Suppressor macrophage treated with lipopolysaccharide for 4 hours (primary cell): ENCODE measurements at regions not wholly inside any gene's neighbourhood (a gene's known extent, or its start where the extent isn't known, plus 50 kb on each side); places are given as distances from the start of the nearest gene placed in this dataset.
"Not testable (repeated sequence)": the region's sequence is repeated elsewhere in the genome, so short reads cannot be mapped to it uniquely, and the experiment has no call there.

Source experiments
- DNase-seq: peaks from one replicate; pipeline ENCODE4 v3.0.0-alpha.2; 2020

- no peak for DNase-seq
Observed at GRCh38 chr13:73310366-73310765, 251.6 kb downstream of the KLF5 start.

DNA sequence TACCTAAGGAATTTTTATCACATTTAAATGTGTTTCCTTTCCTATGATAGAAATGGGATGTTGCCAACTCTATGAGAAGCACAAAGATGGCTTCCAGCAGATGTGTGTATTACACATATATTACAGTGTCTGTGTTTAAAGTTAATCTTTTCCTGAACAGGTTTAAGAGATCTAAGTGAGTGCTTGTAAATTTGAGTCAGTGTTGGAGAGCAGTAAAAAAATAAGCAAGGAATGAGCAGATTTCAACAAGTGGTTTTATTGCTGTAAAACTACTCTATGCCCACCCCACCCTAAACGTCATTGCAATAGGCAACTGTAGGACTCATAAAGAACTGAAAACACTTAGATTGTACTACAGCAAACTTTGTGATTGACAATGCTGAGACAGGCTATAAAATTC, 248.7 kb downstream of the KLF5 start:
- no peak for DNase-seq

DNA sequence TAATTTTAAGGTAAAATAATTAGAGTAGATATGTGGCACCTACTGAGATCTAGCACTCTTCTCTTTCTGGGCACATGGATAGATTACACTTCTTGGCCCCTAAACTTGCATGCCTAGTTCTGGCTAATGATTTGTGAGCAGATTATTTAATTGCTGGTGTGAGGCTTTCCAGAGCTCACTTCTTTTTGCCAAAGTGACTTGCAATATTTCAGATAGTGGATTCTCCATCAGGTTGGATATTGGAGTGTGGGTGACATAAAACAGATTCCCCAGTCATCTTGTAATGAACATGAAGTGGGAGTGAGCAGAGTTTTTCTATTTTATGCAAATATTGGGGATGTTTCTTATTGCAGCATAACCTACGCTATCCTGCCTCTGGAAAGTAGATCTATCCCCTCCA, 247.9 kb downstream of the KLF5 start:
- no peak for DNase-seq

DNA sequence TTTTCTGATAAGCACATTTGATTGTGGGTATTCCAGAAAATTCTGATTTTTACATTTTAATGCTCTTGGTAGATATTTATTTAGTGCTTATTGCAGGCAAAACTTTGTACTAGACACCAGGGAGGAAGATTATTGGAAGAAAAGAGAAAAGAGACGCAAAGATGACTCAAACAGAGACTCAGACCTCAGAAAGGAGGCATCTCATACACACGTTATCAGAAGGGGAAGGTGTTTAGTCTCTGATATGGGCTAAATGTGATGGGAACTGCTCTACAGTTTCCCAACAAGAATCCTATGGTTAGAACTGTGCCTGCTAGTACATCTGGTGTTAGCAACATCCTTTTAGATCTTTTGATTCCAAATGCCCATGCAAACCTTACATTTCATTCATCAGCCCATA, 245.6 kb downstream of the KLF5 start:
- DNase-seq = no peak

DNA sequence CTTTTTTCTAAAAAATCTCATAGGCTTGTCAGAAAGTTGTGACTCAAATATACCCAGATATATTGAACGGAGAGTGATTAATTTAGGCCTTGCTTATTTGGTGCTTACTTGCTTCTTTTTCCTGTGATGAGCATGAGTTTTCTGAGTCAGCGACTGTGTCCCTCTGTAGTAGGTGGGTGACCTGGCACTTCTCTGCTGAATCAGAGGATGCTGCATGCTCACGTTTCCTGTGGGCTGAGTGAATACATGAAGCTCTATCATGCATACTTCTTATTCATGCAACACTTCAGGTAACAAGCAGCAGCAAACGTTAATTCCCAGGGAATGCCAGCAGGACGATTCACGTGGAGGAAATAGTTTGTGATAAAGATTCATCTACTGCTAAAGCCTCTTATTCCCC, 245.0 kb downstream of the KLF5 start:
- no peak for DNase-seq

DNA sequence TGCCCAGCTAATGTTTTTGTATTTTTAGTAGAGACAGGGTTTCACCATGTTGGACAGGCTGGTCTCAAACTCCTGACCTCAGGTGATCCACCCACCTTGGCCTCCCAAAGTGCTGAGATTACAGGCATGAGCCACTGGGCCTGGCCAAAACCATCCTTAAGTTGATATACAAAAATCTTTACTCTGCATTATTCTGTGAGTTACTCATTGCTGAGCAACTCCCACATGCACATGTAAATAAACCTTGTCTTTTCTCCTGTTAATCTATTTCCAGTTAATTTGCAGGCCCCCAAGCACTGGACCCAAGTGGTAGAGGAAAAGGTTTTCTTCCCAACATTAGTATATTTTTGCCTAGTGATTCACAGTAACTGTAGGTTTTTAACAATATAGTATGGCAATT, 242.8 kb downstream of the KLF5 start:
- not testable (repeated sequence) for DNase-seq

DNA sequence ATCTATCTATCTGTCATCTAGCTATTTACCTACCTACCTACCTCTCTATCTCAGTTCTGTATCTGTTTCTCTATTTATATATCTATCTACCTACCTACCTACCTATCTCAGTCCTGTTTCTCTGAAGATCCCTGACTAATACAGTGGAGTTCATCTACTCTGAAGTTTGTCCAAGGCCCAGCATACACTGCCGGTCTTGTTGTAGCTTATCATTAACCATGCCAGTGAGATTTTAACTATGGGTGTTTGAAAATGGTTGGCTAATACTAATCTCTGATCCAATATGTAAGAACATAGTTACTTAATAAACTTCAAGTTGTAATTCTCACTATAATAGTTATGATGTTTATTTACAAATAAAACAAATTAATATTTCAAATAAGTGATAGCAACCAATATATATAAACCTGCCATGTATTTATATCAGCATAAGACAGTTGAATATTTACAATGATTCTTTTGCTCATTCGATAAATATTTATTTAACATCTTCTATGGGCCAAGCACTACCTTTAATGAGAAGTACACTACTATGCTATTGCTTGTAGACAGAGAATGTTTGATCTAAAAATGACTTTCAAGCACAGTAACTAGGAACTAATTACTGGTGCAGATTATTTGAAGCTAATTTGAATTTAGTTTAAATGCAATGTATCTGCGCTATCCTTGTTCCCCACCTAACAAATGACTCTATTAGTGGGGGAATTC, 242.1 kb downstream of the KLF5 start:
- no peak for DNase-seq

DNA sequence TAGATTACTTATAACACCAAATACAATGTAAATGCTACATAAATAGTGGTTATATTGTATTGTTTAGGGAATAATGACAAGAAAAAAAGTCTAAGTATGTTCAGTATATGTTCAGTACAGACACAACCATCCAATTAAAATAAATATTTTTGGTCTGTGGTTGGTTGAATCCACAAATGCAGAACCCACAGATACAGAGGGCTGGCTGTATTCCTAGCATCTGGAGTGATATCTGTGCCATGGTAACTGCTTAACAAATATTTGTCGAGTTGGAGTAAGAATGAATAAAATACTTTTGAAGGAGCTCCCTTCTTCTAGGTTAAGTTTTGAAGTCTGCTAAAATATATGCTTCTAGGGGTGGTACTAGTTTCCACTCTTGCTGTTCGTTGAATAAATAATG, 241.0 kb downstream of the KLF5 start:
- no peak for DNase-seq

DNA sequence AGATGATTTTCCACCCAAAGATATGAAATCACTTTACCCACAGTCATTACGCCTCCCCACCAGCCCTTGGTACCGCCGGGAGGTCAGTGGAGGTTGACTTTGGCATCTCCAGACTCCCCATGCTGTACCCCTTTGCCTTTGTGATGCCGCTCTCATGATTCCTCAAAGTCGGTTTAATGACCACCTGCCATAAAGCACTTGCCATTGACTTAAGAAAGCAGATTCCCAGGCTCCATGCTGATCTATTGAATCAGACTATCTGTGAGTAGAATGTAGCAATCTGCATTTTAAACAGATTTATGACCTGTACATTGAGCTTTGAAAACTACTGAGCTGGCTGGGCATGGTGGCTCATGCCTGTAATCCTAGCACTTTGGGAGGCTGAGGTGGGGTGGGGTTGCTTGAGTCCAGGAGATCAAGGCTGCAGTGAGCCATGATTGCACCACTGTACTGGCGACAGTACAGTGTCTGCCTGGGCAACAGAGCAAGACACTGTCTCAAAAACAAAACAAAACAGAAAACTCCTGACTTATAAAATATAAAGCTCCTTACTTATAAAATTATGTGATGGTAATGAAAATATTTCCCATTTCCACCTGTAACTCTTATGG, 235.2 kb downstream of the KLF5 start:
- DNase-seq = no peak

GRCh38 chr13:73292127-73292526, 233.3 kb downstream of the KLF5 start:
- DNase-seq = no peak

GRCh38 chr13:73290844-73291243, 232.0 kb downstream of the KLF5 start:
- no peak for DNase-seq

- DNase-seq = no peak
Observed at GRCh38 chr13:73288596-73288995, 229.8 kb downstream of the KLF5 start.

GRCh38 chr13:73287831-73288230, 229.0 kb downstream of the KLF5 start:
- DNase-seq = no peak

DNA sequence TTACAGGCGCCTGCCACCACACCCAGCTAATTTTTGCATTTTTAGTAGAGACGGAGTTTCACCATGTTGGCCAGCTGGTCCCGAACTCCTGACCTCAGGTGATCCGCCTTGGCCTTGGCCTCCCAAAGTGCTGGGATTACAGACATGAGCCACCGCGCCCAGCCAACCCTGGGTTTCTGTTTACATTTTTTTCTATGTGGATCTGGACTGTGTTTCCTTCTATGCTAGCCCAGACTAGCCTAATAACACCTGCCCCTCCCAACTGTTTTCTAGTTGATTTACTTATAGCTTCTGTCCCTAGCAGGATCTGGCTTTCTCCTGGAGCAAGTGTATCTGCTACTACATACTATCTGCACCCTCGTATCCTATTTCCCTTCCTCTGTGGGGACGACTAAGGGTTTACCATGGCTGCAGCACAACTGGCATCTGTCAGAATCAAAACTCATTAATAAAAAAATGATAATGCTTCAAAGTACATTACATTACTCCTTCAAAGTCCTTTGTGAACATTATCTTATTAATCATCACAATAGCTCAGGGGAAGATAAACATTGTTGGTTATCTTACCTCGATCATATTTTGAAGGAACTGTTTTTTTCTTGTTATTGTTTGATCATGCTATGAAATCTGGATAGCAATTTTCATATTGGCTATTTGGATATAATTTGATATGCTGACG, 228.3 kb downstream of the KLF5 start:
- no peak for DNase-seq

GRCh38 chr13:73286177-73286576, 227.4 kb downstream of the KLF5 start:
- DNase-seq = no peak

DNA sequence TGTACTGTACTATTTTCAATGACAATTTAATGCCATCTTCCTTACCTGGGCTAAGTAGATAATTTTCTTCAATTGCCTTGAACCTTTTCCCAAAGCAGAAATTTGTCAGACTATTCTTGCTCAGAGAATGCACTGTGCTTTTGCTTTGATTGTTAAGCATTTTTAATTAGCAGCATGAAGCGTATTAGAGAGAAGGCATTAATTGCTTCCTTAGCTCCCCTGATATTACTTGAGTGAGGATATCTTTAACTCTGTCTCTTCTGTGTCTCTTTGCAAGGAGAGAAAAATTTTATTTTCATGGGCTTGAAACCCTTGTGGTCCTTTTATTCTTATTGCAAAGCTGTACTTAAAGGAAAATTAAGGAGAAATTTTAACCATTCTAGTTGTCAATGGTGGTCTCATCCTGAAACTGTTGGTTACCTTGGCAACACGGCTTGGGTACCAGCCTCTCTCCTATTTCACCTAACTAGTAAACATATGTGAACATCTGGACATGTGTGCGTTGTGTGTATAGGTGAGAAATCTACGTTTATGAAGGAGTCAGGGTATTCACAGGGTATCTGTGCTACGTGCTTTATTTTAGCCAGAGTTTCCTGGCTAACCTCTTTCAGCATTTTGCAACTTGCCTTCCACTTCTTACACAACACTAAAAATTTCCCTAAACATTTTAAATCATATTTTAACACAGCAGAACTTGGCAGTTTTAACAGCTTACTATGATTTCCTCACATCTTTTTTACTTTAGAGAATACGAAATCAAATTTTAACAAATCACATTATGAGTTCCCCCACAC, 225.5 kb downstream of the KLF5 start:
- no peak for DNase-seq

DNA sequence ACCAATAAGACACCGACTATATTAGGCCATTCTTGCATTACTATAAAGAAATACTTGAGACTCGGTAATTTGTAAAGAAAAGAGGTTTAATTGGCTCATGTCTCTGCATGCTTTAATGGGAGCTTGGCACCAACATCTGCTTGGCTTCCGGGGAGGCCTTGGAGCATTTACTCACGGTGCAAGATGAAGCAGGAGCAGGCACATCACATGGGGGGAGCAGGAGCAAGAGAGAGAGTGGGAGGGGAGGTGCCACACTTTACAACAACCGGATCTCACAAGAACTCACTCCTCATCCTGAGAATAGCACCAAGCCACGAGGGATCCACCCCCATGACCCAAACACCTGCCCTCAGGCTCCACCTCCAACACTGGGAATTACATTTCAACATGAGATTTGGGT, 224.8 kb downstream of the KLF5 start:
- DNase-seq = no peak

GRCh38 chr13:73281746-73282145, 222.9 kb downstream of the KLF5 start:
- no peak for DNase-seq

DNA sequence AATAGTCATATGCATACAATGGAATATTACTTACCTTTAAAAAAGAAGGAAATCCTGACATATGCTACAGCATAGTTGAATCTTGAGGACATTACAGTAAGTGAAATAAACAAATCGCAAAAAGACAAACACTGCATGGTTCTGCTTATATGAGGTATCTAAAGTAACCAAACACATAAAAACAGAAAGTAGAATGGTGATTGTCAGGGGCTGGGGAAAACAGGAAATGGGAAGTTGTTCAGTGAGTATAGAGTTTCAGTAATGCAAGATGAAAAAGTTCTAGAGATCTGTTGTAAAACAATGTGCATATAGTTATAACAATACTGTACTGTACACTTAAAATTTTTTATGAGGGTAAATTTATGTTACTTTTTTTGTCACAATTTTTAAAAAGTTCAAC, 219.4 kb downstream of the KLF5 start:
- no peak for DNase-seq

GRCh38 chr13:73275163-73275562, 216.4 kb downstream of the KLF5 start:
- no peak for DNase-seq

- DNase-seq = no peak
Observed at GRCh38 chr13:73274147-73274546, 215.3 kb downstream of the KLF5 start.

GRCh38 chr13:73273745-73274144, 214.9 kb downstream of the KLF5 start:
- no peak for DNase-seq

DNA sequence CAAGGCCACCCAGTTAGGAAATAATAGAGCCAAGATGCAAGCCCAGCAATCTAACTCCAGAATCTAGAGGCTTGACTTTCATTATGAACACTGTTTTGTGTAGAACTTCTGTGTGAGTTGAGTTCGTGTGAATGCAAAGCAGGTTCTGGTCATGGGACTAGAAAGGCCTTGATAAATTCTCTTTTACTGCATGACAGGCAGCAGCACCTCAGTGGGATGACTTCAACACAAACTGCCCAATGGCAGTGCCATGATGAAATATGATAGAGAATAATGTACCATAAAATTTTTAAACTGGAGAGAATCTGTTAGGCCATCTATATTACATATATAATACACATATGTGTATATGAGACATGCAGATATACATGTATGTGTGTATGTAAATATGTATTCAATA, 214.5 kb downstream of the KLF5 start:
- no peak for DNase-seq

GRCh38 chr13:73272831-73273230, 214.0 kb downstream of the KLF5 start:
- no peak for DNase-seq
